ENCODE measurements at regions not wholly inside any gene's neighbourhood (a gene's known extent, or its start where the extent isn't known, plus 50 kb on each side); places are given as distances from the start of the nearest gene placed in this dataset.

- no peak overlapping the region for H3K9ac ChIP-seq (replicated peaks in 1 of 4; ENCODE audit: extremely low read depth in 1 of 4, low read depth in 3 of 4, low read length in 3 of 4)
- H3K18ac ChIP-seq (ENCODE audit: extremely low read depth, low read length) = no peak overlapping the region
- H2BK120ac ChIP-seq (replicated peaks; ENCODE audit: low read depth, low read length) = no peak overlapping the region
- no peaks in the 10 kb centered on the region for H3K23me2 ChIP-seq (ENCODE audit: low read depth, low read length)
- peaks cover 4 to 15% (median 9%) of the 10 kb centered on the region in 4 experiments; a peak in 6 of 7 replicates for H3K4me1 ChIP-seq (replicated peaks in 1 of 4; ENCODE audit: control insufficient read depth in 3 of 4, insufficient read depth in 4 of 4, low read length in 3 of 4)
- no peak for FAIRE-seq
- H4K20me1 ChIP-seq (replicated peaks in 1 of 2; ENCODE audit: control insufficient read depth in 1 of 2, insufficient read depth in 2 of 2, low read length in 2 of 2) = no peaks in the 10 kb centered on the region
- no peaks in the 10 kb centered on the region for H3K36me3 ChIP-seq (ENCODE audit: control insufficient read depth in 2 of 4, insufficient read depth in 4 of 4, low read length in 3 of 4)
- H3K14ac ChIP-seq (ENCODE audit: insufficient read length) = no peak overlapping the region
- H3K56ac ChIP-seq (replicated peaks; ENCODE audit: insufficient read length, low read depth, low read length) = no peak overlapping the region
- H4K91ac ChIP-seq (replicated peaks; ENCODE audit: insufficient read length, low read length) = no peak overlapping the region
- CTCF ChIA-PET (ENCODE audit: partially characterized antibody) = interaction anchor here (0.9 to 1.0 kb wide), 2 partner anchors 72 to 207 kb away, joined by 3 read pairs; no protein-coding TSS in a partner anchor
- no peak overlapping the region for H2BK20ac ChIP-seq (ENCODE audit: low read length)
- H2AK5ac ChIP-seq (ENCODE audit: low read depth, low read length) = no peak overlapping the region
- H4K5ac ChIP-seq (ENCODE audit: insufficient read length, low read depth, low read length) = no peak overlapping the region
- no peak overlapping the region for H2BK5ac ChIP-seq (ENCODE audit: low read depth, low read length)
- H3K4me2 ChIP-seq (ENCODE audit: insufficient read depth in 1 of 2, low read depth in 2 of 2, low read length in 2 of 2) = no peak overlapping the region
- no peaks in the 10 kb centered on the region for H3K9me3 ChIP-seq (ENCODE audit: insufficient read depth in 2 of 2, low read depth in 1 of 2, low read length in 1 of 2)
- H3K79me1 ChIP-seq (ENCODE audit: low read depth, low read length) = no peaks in the 10 kb centered on the region
- no peak overlapping the region for H3K4me3 ChIP-seq (ENCODE audit: extremely low read depth in 1 of 4, insufficient read depth in 2 of 4, low read depth in 3 of 4, low read length in 4 of 4)
- DNase-seq (ENCODE audit: low read depth in 1 of 2, low spot score in 2 of 2) = no peak
- H3K79me2 ChIP-seq (ENCODE audit: control insufficient read depth in 1 of 2, insufficient read depth in 2 of 2, low read length in 2 of 2) = no peaks in the 10 kb centered on the region
- POLR2A ChIA-PET (ENCODE audit: partially characterized antibody) = no interaction called here
- H3K23ac ChIP-seq (ENCODE audit: insufficient read length) = no peak overlapping the region
- no peak overlapping the region for H3K4ac ChIP-seq (replicated peaks; ENCODE audit: insufficient read length, low read depth, low read length)
- H3K27ac ChIP-seq (ENCODE audit: low read depth, low read length) = no peak overlapping the region
- WGBS, 2 experiments (ENCODE audit: extremely low coverage in 1 of 2, insufficient coverage in 1 of 2, insufficient read length in 1 of 2, insufficient replicate concordance in 2 of 2, low coverage in 1 of 2, low lambda C conversion rate in 2 of 2, missing lambda C conversion rate in 1 of 2) = 92% methylated on average over 2 of the region's 2 CpGs; no CpG with 5 or more reads in 1 of the 2 experiments
- H2BK15ac ChIP-seq (ENCODE audit: low read length) = no peak overlapping the region
- H4K8ac ChIP-seq (ENCODE audit: extremely low read depth, insufficient read depth, low read length) = no peak overlapping the region
- H2BK12ac ChIP-seq (ENCODE audit: low read depth, low read length) = no peak overlapping the region
- TF ChIP-seq CREB1 (IDR thresholded peaks at IDR 0.05) (no peak), ASH2L (IDR thresholded peaks at IDR 0.05; ENCODE audit: low read length) (no peak), SAP30 (IDR thresholded peaks at IDR 0.05; ENCODE audit: insufficient read depth, insufficient replicate concordance, low read length) (no peak), POLR2A (IDR thresholded peaks at IDR 0.05; ENCODE audit: control extremely low read depth in 1 of 2, low read depth in 2 of 2, low read length in 2 of 2) (no peak), SIN3A (conservative IDR thresholded peaks at IDR 0.05 in 1 of 2, IDR thresholded peaks at IDR 0.05 in 1 of 2; ENCODE audit: low read depth in 1 of 2, low read length in 2 of 2) (no peak), NRF1 (IDR thresholded peaks at IDR 0.05; ENCODE audit: low read depth, low read length) (no peak), POU5F1 (IDR thresholded peaks at IDR 0.05; ENCODE audit: low read depth, low read length) (no peak), SP1 (IDR thresholded peaks at IDR 0.05; ENCODE audit: low read depth, low read length) (no peak), USF2 (IDR thresholded peaks at IDR 0.05; ENCODE audit: low read length) (no peak), NANOG (IDR thresholded peaks at IDR 0.05; ENCODE audit: insufficient read depth, low read depth, low read length, poor library complexity, severe bottlenecking) (no peak), RBBP5 (IDR thresholded peaks at IDR 0.05; ENCODE audit: borderline replicate concordance, low read depth, low read length) (no peak), CEBPB (IDR thresholded peaks at IDR 0.05; ENCODE audit: low read depth, low read length) (no peak), CBX5 (IDR thresholded peaks at IDR 0.05; ENCODE audit: low read depth, low read length) (no peak), SP2 (IDR thresholded peaks at IDR 0.05; ENCODE audit: low read length) (no peak)
- no peaks in the 10 kb centered on the region for H3K27me3 ChIP-seq (replicated peaks in 1 of 4; ENCODE audit: control insufficient read depth in 3 of 4, extremely low read depth in 1 of 4, insufficient read depth in 3 of 4, low read length in 3 of 4)
- H2AFZ ChIP-seq (ENCODE audit: low read length) = no peak overlapping the region
Measured at GRCh38 chr6:25064006-25064405, 128.2 kb upstream of the RIPOR2 start.

Data from H1 (cell line).